H1 (cell line): ENCODE measurements at regions not wholly inside any gene's neighbourhood (a gene's known extent, or its start where the extent isn't known, plus 50 kb on each side); places are given as distances from the start of the nearest gene placed in this dataset.

Experiments
- CTCF ChIA-PET: fragments of 300-600 bp; sonication (Branson Sonifier 250); formaldehyde crosslinking; loops from one replicate; lab custom pipeline; 2021; ENCODE audit not compliant: partially characterized antibody; lab: Charles Lee
- POLR2A ChIA-PET: fragments of 300-600 bp; sonication (Branson Sonifier 250); formaldehyde crosslinking; loops from one replicate; lab custom pipeline; 2021; ENCODE audit warnings: inconsistent platforms; ENCODE audit not compliant: partially characterized antibody; lab: Charles Lee
- DNase-seq, 2 experiments: peaks; one replicate each; pipeline versions ENCODE4 v3.0.0 to v3.0.0-alpha.2; 2010 to 2022; ENCODE audit warnings: low spot score in 2 of 2, low read depth in 1 of 2, mixed read lengths in 1 of 2
- FAIRE-seq: peaks from 2 replicates; lab custom pipeline; 2011; peaks lifted over from hg19 to GRCh38; lab: Jason Lieb, UNC
- H2AFZ ChIP-seq: 2 replicates; pipeline ENCODE4 v1.8.1; 2012; ENCODE audit warnings: low read length, inconsistent platforms
- H2AK5ac ChIP-seq: 2 replicates; pipeline ENCODE4 v1.6.1; 2013; ENCODE audit warnings: low read depth, low read length
- H2BK120ac ChIP-seq: replicated peaks from 2 replicates; pipeline ENCODE3; 2013; ENCODE audit warnings: low read depth, low read length, inconsistent platforms
- H2BK12ac ChIP-seq: 2 replicates; pipeline ENCODE4 v1.6.1; 2013; ENCODE audit warnings: low read depth, low read length
- H2BK15ac ChIP-seq: 2 replicates; pipeline ENCODE4 v1.6.1; 2013; ENCODE audit warnings: low read length
- H2BK20ac ChIP-seq: 2 replicates; pipeline ENCODE4 v1.6.1; 2013; ENCODE audit warnings: low read length
- H2BK5ac ChIP-seq: 2 replicates; pipeline ENCODE4 v1.6.1; 2013; ENCODE audit warnings: low read depth, low read length
- H3K14ac ChIP-seq: 2 replicates; pipeline ENCODE4 v1.6.1; 2013; ENCODE audit warnings: inconsistent platforms; ENCODE audit not compliant: insufficient read length
- H3K18ac ChIP-seq: 2 replicates; pipeline ENCODE4 v1.6.1; 2013; ENCODE audit warnings: low read length; ENCODE audit errors: extremely low read depth
- H3K23ac ChIP-seq: 2 replicates; pipeline ENCODE4 v1.6.1; 2013; ENCODE audit warnings: inconsistent platforms; ENCODE audit not compliant: insufficient read length
- H3K23me2 ChIP-seq: 2 replicates; pipeline ENCODE4 v1.6.1; 2013; ENCODE audit warnings: low read depth, low read length
- H3K27ac ChIP-seq: 2 replicates; pipeline ENCODE4 v1.6.1; 2011; ENCODE audit warnings: low read depth, low read length, inconsistent platforms
- H3K27me3 ChIP-seq, 4 experiments: replicated peaks in 1 of 4; 1 replicate in 1 of 4; 2 replicates in 3 of 4; pipeline versions ENCODE4 v1.6.1 to v1.8.1; 2011 to 2013; ENCODE audit warnings: low read length in 3 of 4, mild to moderate bottlenecking in 3 of 4, inconsistent platforms in 2 of 4, mixed read lengths in 2 of 4, moderate library complexity in 1 of 4; ENCODE audit not compliant: control insufficient read depth in 3 of 4, insufficient read depth in 3 of 4; ENCODE audit errors: extremely low read depth in 1 of 4
- H3K36me3 ChIP-seq, 4 experiments: 2 replicates each; pipeline versions ENCODE4 v1.6.1 to v1.8.1; 2011 to 2013; ENCODE audit warnings: mild to moderate bottlenecking in 4 of 4, low read length in 3 of 4, moderate library complexity in 2 of 4, control low read depth in 1 of 4, inconsistent platforms in 1 of 4; ENCODE audit not compliant: insufficient read depth in 4 of 4, control insufficient read depth in 2 of 4
- H3K4ac ChIP-seq: replicated peaks from 2 replicates; pipeline ENCODE3; 2013; ENCODE audit warnings: low read length, low read depth, mixed read lengths, inconsistent platforms; ENCODE audit not compliant: insufficient read length
- H3K4me1 ChIP-seq, 4 experiments: replicated peaks in 1 of 4; 1 replicate in 1 of 4; 2 replicates in 3 of 4; pipeline versions ENCODE4 v1.6.1 to v1.8.1; 2011 to 2013; ENCODE audit warnings: low read length in 3 of 4, inconsistent platforms in 2 of 4, mixed read lengths in 1 of 4; ENCODE audit not compliant: insufficient read depth in 4 of 4, control insufficient read depth in 3 of 4
- H3K4me2 ChIP-seq, 2 experiments: 2 replicates each; pipeline versions ENCODE4 v1.6.1 to v1.8.1; 2011 to 2013; ENCODE audit warnings: low read depth in 2 of 2, low read length in 2 of 2, control low read depth in 1 of 2, inconsistent platforms in 1 of 2, mild to moderate bottlenecking in 1 of 2; ENCODE audit not compliant: insufficient read depth in 1 of 2
- H3K4me3 ChIP-seq, 4 experiments: fragments of 200-600, 300-600 bp in 1 of 4; sonication (generic), shearing (Covaris generic), sonication (Bioruptor Twin) in 1 of 4; 2 replicates each; pipeline versions ENCODE4 v1.5.1 to v1.8.1; 2011 to 2016; ENCODE audit warnings: low read length in 4 of 4, low read depth in 3 of 4, control low read depth in 2 of 4, inconsistent platforms in 2 of 4, mild to moderate bottlenecking in 2 of 4, mixed read lengths in 1 of 4, moderate library complexity in 1 of 4; ENCODE audit not compliant: insufficient read depth in 2 of 4; ENCODE audit errors: extremely low read depth in 1 of 4
- H3K56ac ChIP-seq: replicated peaks from 2 replicates; pipeline ENCODE3; 2013; ENCODE audit warnings: low read depth, mild to moderate bottlenecking, mixed read lengths, low read length, inconsistent platforms; ENCODE audit not compliant: insufficient read length
- H3K79me1 ChIP-seq: 2 replicates; pipeline ENCODE4 v1.6.1; 2013; ENCODE audit warnings: low read depth, low read length, control low read depth
- H3K79me2 ChIP-seq, 2 experiments: 2 replicates each; pipeline versions ENCODE4 v1.6.1 to v1.8.1; 2012 to 2013; ENCODE audit warnings: low read length in 2 of 2, mild to moderate bottlenecking in 2 of 2, inconsistent platforms in 1 of 2; ENCODE audit not compliant: insufficient read depth in 2 of 2, control insufficient read depth in 1 of 2
- H3K9ac ChIP-seq, 4 experiments: replicated peaks in 1 of 4; 1 replicate in 1 of 4; 2 replicates in 3 of 4; pipeline versions ENCODE4 v1.6.1 to v1.8.1; 2011 to 2013; ENCODE audit warnings: low read depth in 3 of 4, low read length in 3 of 4, control low read depth in 2 of 4, mild to moderate bottlenecking in 2 of 4, moderate library complexity in 2 of 4, inconsistent platforms in 1 of 4; ENCODE audit errors: extremely low read depth in 1 of 4
- H3K9me3 ChIP-seq, 2 experiments: 2 replicates each; pipeline versions ENCODE4 v1.6.1 to v1.8.1; 2012 to 2013; ENCODE audit warnings: mild to moderate bottlenecking in 2 of 2, moderate library complexity in 2 of 2, control low read depth in 1 of 2, inconsistent platforms in 1 of 2, low read depth in 1 of 2, low read length in 1 of 2, mixed read lengths in 1 of 2; ENCODE audit not compliant: insufficient read depth in 2 of 2
- H4K20me1 ChIP-seq, 2 experiments: replicated peaks in 1 of 2; 2 replicates each; pipeline versions ENCODE3 to v1.8.1; 2011 to 2013; ENCODE audit warnings: inconsistent platforms in 2 of 2, low read length in 2 of 2, mild to moderate bottlenecking in 1 of 2; ENCODE audit not compliant: insufficient read depth in 2 of 2, control insufficient read depth in 1 of 2
- H4K5ac ChIP-seq: 2 replicates; pipeline ENCODE4 v1.6.1; 2013; ENCODE audit warnings: low read length, low read depth, mixed read lengths, inconsistent platforms; ENCODE audit not compliant: insufficient read length
- H4K8ac ChIP-seq: 2 replicates; pipeline ENCODE4 v1.8.0; 2013; ENCODE audit warnings: mild to moderate bottlenecking, moderate library complexity, low read length, inconsistent platforms; ENCODE audit not compliant: insufficient read depth; ENCODE audit errors: extremely low read depth
- H4K91ac ChIP-seq: replicated peaks from 2 replicates; pipeline ENCODE3; 2013; ENCODE audit warnings: low read length, mixed read lengths, inconsistent platforms; ENCODE audit not compliant: insufficient read length
- CREB1 ChIP-seq: IDR thresholded peaks from 2 replicates; pipeline ENCODE4 v1.6.1; 2012; ENCODE audit warnings: inconsistent platforms
- HDAC2 ChIP-seq, 2 experiments: fragments of 300-600 bp in 1 of 2; sonication (generic) in 1 of 2; IDR thresholded peaks; 2 replicates each; pipeline ENCODE4 v1.6.1; 2011 to 2012; ENCODE audit warnings: low read depth in 2 of 2, low read length in 2 of 2, mild to moderate bottlenecking in 2 of 2, moderate library complexity in 2 of 2, borderline replicate concordance in 1 of 2, inconsistent platforms in 1 of 2
- RAD21 ChIP-seq, 2 experiments: IDR thresholded peaks in 1 of 2; conservative IDR thresholded peaks in 1 of 2; 2 replicates each; pipeline ENCODE4 v1.6.1; 2011; ENCODE audit warnings: low read depth in 2 of 2, low read length in 2 of 2, improper control_type of control experiment in 1 of 2, inconsistent platforms in 1 of 2, mild to moderate bottlenecking in 1 of 2, moderate library complexity in 1 of 2
- SAP30 ChIP-seq: fragments of 300-600 bp; sonication (generic); IDR thresholded peaks from 2 replicates; pipeline ENCODE4 v1.7.1; 2012; ENCODE audit warnings: low read length, moderate library complexity, mild to moderate bottlenecking, inconsistent platforms; ENCODE audit not compliant: insufficient read depth, insufficient replicate concordance
- SP4 ChIP-seq: IDR thresholded peaks from 2 replicates; pipeline ENCODE4 v1.6.1; 2012; ENCODE audit warnings: low read length, inconsistent platforms
- SRF ChIP-seq: IDR thresholded peaks from 2 replicates; pipeline ENCODE4 v1.6.1; 2011; ENCODE audit warnings: mild to moderate bottlenecking, low read depth, low read length, moderate library complexity
- SUZ12 ChIP-seq: fragments of 200-600 bp; sonication (generic); IDR thresholded peaks from 2 replicates; pipeline ENCODE4 v1.6.1; 2012; ENCODE audit warnings: mild to moderate bottlenecking, inconsistent platforms, low read length, moderate library complexity, mixed read lengths
- TAF7 ChIP-seq: optimal IDR thresholded peaks from 2 replicates; pipeline ENCODE3; 2011; ENCODE audit warnings: low read depth, mild to moderate bottlenecking, inconsistent platforms, low read length, moderate library complexity, borderline replicate concordance
- TBP ChIP-seq: IDR thresholded peaks from 2 replicates; pipeline ENCODE4 v1.6.1; 2011; ENCODE audit warnings: low read depth, low read length, improper control_type of control experiment
- WGBS, 2 experiments: shearing (Covaris generic) in 1 of 2; methylation state at CpG; one replicate each; pipeline versions ENCODE4 v1.1.6 to v1.1.7; 2013 to 2015; ENCODE audit warnings: low lambda C conversion rate in 2 of 2, mixed read lengths in 2 of 2, inconsistent platforms in 1 of 2, low coverage in 1 of 2, missing lambda C conversion rate in 1 of 2; ENCODE audit not compliant: insufficient replicate concordance in 2 of 2, insufficient coverage in 1 of 2, insufficient read length in 1 of 2; ENCODE audit errors: extremely low coverage in 1 of 2, missing lambda C conversion rate in 1 of 2; 5-methylcytosine and 5-hydroxymethylcytosine counted together
- TF ChIP-seq, protein P1 (sequence below): IDR thresholded peaks from 2 replicates; pipeline ENCODE4 v1.6.1; 2012; ENCODE audit warnings: inconsistent platforms
- TF ChIP-seq, protein P2 (sequence below): IDR thresholded peaks from 2 replicates; pipeline ENCODE4 v1.6.1; 2011; ENCODE audit warnings: low read length, improper control_type of control experiment

DNA sequence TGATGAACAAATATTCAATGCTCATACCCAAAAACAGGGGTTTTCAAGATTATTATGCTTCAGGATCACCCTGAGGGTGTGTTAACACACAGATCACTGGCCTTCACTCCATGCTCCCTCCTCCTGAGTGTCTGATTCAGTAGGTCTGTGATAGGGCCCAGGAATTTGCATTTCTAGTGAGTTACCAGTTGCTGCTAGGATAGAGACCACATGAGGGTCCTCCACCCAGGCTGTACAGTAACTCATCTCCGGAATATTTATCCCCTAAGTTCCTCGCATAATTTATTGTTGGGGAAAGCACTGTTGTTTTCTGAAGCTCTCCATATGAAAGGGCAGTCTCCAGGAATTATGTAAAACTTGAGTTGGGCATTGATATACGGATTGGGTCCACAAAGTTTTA lies 1106.6 kb upstream of the B3GALT2 start:
- Histone ChIP-seq H2BK15ac (no peak overlapping the region), H3K14ac (no peak overlapping the region), H3K9me3 (no peaks in the 10 kb centered on the region), H3K27me3 (no peaks in the 10 kb centered on the region), H3K79me1 (no peaks in the 10 kb centered on the region), H3K23me2 (no peaks in the 10 kb centered on the region), H4K8ac (no peak overlapping the region), H3K36me3 (no peaks in the 10 kb centered on the region), H4K20me1 (no peaks in the 10 kb centered on the region), H3K4me1 (peaks cover 0 to 5% (median 1%) of the 10 kb centered on the region in 4 experiments; a peak in 3 of 7 replicates), H4K5ac (no peak overlapping the region), H2BK120ac (no peak overlapping the region), H3K56ac (no peak overlapping the region), H3K4me2 (no peak overlapping the region), H2BK12ac (no peak overlapping the region), H3K27ac (no peak overlapping the region), H2BK5ac (no peak overlapping the region), H3K4ac (no peak overlapping the region), H3K79me2 (no peaks in the 10 kb centered on the region), H2AK5ac (no peak overlapping the region), H3K23ac (no peak overlapping the region), H3K4me3 (no peak overlapping the region), H4K91ac (no peak overlapping the region), H2AFZ (no peak overlapping the region), H3K9ac (no peak overlapping the region), H3K18ac (no peak overlapping the region), H2BK20ac (no peak overlapping the region)
- DNase-seq, result no peak
- ChIA-PET POLR2A (no interaction called here), CTCF (interaction anchor here (0.5 to 2.7 kb wide), 4 partner anchors 13 to 897 kb away, joined by 3 to 13 read pairs (median 9); no protein-coding TSS in a partner anchor)
- FAIRE-seq, result no peak
- WGBS, 2 experiments, result 67% methylated on average over 3 of the region's 3 CpGs; no CpG with 5 or more reads in 1 of the 2 experiments
- TF ChIP-seq SUZ12, result no peak
- TF ChIP-seq TBP, result no peak
- TF ChIP-seq SAP30, result no peak
- TF ChIP-seq HDAC2 (IDR thresholded peaks at IDR 0.05; ENCODE audit: borderline replicate concordance in 1 of 2, low read depth in 2 of 2, low read length in 2 of 2), result no peak
- TF ChIP-seq TAF7, result no peak
- TF ChIP-seq CREB1, result no peak
- no peak for TF ChIP-seq SP4
- TF ChIP-seq, protein P1, sequence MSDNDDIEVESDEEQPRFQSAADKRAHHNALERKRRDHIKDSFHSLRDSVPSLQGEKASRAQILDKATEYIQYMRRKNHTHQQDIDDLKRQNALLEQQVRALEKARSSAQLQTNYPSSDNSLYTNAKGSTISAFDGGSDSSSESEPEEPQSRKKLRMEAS, result no peak
- TF ChIP-seq, protein P2, sequence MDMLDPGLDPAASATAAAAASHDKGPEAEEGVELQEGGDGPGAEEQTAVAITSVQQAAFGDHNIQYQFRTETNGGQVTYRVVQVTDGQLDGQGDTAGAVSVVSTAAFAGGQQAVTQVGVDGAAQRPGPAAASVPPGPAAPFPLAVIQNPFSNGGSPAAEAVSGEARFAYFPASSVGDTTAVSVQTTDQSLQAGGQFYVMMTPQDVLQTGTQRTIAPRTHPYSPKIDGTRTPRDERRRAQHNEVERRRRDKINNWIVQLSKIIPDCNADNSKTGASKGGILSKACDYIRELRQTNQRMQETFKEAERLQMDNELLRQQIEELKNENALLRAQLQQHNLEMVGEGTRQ, result no peak
- no peak for TF ChIP-seq SRF
- TF ChIP-seq RAD21 (IDR thresholded peaks at IDR 0.05 in 1 of 2, conservative IDR thresholded peaks at IDR 0.05 in 1 of 2; ENCODE audit: low read depth in 2 of 2, low read length in 2 of 2), result no peak
